ENCODE measurements at regions not wholly inside any gene's neighbourhood (a gene's known extent, or its start where the extent isn't known, plus 50 kb on each side); places are given as distances from the start of the nearest gene placed in this dataset.

- TF ChIP-seq PBX3 (IDR thresholded peaks at IDR 0.05; ENCODE audit: insufficient replicate concordance, low read depth, low read length) = no peak
Measured at GRCh38 chr15:93246266-93247242, 157.5 kb upstream of the RGMA start (continued).

DNA sequence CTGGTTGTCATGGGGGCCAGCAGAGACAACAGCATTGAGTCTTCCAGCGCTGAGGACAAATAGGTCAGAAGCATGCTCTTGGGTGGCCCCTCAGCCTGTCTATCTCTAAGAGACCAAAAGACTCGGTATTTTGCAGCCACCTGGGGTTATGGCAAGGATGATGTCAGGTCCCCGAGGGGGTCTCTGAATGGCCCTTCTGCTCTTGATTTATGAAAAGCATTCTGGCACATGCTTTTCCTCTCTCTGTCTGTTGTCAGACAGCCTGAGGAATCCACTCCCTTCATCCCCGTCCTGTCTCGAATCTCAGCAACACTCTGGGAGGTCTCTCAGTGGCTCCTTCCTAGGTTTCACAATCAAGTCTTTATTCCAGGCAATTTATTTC lies 156.6 kb upstream of the RGMA start:
- Histone ChIP-seq H3K36me3 (ENCODE audit: control insufficient read depth in 2 of 2, insufficient read depth in 2 of 2, low read length in 1 of 2) (no peaks in the 10 kb centered on the region), H2AFZ (ENCODE audit: control insufficient read depth, low read depth, low read length) (no peak overlapping the region), H3K27me3 (replicated peaks in 1 of 2; ENCODE audit: control insufficient read depth in 2 of 2, insufficient read depth in 2 of 2, low read length in 1 of 2) (no peaks in the 10 kb centered on the region; a peak in 2 of 4 replicates), H3K79me2 (ENCODE audit: control insufficient read depth, insufficient read depth, low read length) (no peaks in the 10 kb centered on the region), H3K4me2 (ENCODE audit: control insufficient read depth, insufficient read depth) (no peak overlapping the region), H3K9ac (ENCODE audit: control insufficient read depth, insufficient read depth, low read length) (no peak overlapping the region), H4K20me1 (ENCODE audit: control insufficient read depth, insufficient read depth) (no peaks in the 10 kb centered on the region), H3K4me3 (no peak overlapping the region), H3K9me3 (replicated peaks; ENCODE audit: control insufficient read depth, insufficient read depth, low read length) (no peaks in the 10 kb centered on the region), H3K4me1 (ENCODE audit: control insufficient read depth, insufficient read depth, low read length) (no peaks in the 10 kb centered on the region), H3K27ac (ENCODE audit: control insufficient read depth, insufficient read depth) (no peak overlapping the region)
- 6% methylated on average over 5 of the region's 5 CpGs for WGBS (ENCODE audit: insufficient coverage, insufficient replicate concordance, low lambda C conversion rate, missing lambda C conversion rate)
- FAIRE-seq = no peak
- ATAC-seq = no peak
- ChIA-PET RAD21 (ENCODE audit: unreplicated experiment) (no interaction called here), POLR2A (no interaction called here), CTCF (no interaction called here), SMC1A (ENCODE audit: uncharacterized antibody, unreplicated experiment) (no interaction called here)
- no peak for DNase-seq (ENCODE audit: low read depth, low spot score)
- TF ChIP-seq RB1 (IDR thresholded peaks at IDR 0.05; ENCODE audit: borderline replicate concordance) (no peak), JUND (IDR thresholded peaks at IDR 0.05; ENCODE audit: low read depth, low read length) (no peak), LARP7 (IDR thresholded peaks at IDR 0.05) (no peak)
- TF ChIP-seq, protein P1, sequence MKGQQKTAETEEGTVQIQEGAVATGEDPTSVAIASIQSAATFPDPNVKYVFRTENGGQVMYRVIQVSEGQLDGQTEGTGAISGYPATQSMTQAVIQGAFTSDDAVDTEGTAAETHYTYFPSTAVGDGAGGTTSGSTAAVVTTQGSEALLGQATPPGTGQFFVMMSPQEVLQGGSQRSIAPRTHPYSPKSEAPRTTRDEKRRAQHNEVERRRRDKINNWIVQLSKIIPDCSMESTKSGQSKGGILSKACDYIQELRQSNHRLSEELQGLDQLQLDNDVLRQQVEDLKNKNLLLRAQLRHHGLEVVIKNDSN (IDR thresholded peaks at IDR 0.05; ENCODE audit: borderline replicate concordance, extremely low read length, insufficient read depth, low read depth, low read length) = no peak
- no TSS peak for BruUV-seq (replicated peaks)
- in situ Hi-C loops (cut with MboI) (no loop called here), intact Hi-C loops (cut with micrococcal nuclease; ENCODE audit: unreplicated experiment) (no loop called here)

All from GM12878 (cell line).